ENCODE measurements at regions not wholly inside any gene's neighbourhood (a gene's known extent, or its start where the extent isn't known, plus 50 kb on each side); places are given as distances from the start of the nearest gene placed in this dataset.

DNA sequence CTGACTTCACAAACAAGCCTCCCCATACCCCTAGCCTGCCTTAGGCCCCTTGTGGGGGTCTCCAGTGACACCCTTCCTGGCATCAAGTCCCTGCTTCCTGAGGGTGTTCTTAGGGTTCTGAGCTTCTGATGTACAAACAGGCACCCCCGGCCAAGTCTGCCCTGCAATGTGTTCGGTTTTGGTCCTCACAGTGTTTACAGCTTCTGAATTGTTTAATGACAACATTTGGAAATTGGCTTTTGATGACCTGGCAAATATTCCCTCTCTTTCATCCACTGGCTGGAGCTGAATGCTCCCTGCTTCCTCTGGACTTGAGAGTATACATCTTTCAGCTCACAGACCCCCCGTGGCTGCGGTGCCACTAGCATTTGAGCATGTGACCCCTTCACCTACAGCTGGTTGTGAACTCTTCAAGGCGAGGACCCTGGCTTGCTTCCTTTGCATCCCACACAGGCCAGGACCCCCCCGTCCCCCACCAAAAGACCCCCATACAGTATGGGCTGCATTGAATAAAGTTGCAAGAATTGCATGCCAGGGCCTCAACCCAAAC, 180.8 kb downstream of the KATNIP start:
- Mint-ChIP-seq H3K27me3 (ENCODE audit: low read depth) (no peaks in the 10 kb centered on the region), H3K9me3 (peaks cover 7% of the 10 kb centered on the region; the same call in 1 of the 2 replicates), H3K4me1 (no peaks in the 10 kb centered on the region), H3K4me3 (no peak overlapping the region), H3K27ac (no peak overlapping the region), H3K36me3 (peaks cover 23% of the 10 kb centered on the region)
- ATAC-seq (no peak), DNase-seq (ENCODE audit: low spot score) (no peak)
- TF ChIP-seq CREB1 (CRISPR knock-in tag; IDR thresholded peaks at IDR 0.05) (no peak), SP1 (CRISPR knock-in tag; conservative IDR thresholded peaks at IDR 0.05) (no peak), ATF3 (CRISPR knock-in tag; conservative IDR thresholded peaks at IDR 0.05) (no peak), KAT7 (CRISPR knock-in tag; IDR thresholded peaks at IDR 0.05; ENCODE audit: borderline replicate concordance) (no peak), TEAD4 (CRISPR knock-in tag; IDR thresholded peaks at IDR 0.05) (no peak)
- TF ChIP-seq, protein P1, sequence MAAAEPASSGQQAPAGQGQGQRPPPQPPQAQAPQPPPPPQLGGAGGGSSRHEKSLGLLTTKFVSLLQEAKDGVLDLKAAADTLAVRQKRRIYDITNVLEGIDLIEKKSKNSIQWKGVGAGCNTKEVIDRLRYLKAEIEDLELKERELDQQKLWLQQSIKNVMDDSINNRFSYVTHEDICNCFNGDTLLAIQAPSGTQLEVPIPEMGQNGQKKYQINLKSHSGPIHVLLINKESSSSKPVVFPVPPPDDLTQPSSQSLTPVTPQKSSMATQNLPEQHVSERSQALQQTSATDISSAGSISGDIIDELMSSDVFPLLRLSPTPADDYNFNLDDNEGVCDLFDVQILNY (CRISPR knock-in tag; IDR thresholded peaks at IDR 0.05) = no peak
- TF ChIP-seq, protein P2, sequence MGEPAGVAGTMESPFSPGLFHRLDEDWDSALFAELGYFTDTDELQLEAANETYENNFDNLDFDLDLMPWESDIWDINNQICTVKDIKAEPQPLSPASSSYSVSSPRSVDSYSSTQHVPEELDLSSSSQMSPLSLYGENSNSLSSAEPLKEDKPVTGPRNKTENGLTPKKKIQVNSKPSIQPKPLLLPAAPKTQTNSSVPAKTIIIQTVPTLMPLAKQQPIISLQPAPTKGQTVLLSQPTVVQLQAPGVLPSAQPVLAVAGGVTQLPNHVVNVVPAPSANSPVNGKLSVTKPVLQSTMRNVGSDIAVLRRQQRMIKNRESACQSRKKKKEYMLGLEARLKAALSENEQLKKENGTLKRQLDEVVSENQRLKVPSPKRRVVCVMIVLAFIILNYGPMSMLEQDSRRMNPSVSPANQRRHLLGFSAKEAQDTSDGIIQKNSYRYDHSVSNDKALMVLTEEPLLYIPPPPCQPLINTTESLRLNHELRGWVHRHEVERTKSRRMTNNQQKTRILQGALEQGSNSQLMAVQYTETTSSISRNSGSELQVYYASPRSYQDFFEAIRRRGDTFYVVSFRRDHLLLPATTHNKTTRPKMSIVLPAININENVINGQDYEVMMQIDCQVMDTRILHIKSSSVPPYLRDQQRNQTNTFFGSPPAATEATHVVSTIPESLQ (CRISPR knock-in tag; IDR thresholded peaks at IDR 0.05) = no peak
- CTCF ChIA-PET = interaction anchor here (1.0 to 2.1 kb wide), 4 partner anchors 10 to 137 kb away, joined by 4 to 8 read pairs (median 5); no protein-coding TSS in a partner anchor
- POLR2A ChIA-PET = no interaction called here

GRCh38 chr16:27735031-27735430, 185.1 kb downstream of the KATNIP start:
- ChIA-PET CTCF (interaction anchor here (1.2 kb wide), 1 partner anchor 356 kb away, joined by 3 read pairs; no protein-coding TSS in a partner anchor), POLR2A (no interaction called here)
- peaks cover 4% of the 10 kb centered on the region for H3K36me3 Mint-ChIP-seq
- no peak for ATAC-seq
- no peak overlapping the region for H3K27ac Mint-ChIP-seq
- H3K9me3 Mint-ChIP-seq = no peaks in the 10 kb centered on the region
- no peaks in the 10 kb centered on the region for H3K27me3 Mint-ChIP-seq (ENCODE audit: low read depth)
- no peak for DNase-seq (ENCODE audit: low spot score)
- no peak overlapping the region for H3K4me3 Mint-ChIP-seq
- H3K4me1 Mint-ChIP-seq = no peaks in the 10 kb centered on the region
- TF ChIP-seq, protein P3, sequence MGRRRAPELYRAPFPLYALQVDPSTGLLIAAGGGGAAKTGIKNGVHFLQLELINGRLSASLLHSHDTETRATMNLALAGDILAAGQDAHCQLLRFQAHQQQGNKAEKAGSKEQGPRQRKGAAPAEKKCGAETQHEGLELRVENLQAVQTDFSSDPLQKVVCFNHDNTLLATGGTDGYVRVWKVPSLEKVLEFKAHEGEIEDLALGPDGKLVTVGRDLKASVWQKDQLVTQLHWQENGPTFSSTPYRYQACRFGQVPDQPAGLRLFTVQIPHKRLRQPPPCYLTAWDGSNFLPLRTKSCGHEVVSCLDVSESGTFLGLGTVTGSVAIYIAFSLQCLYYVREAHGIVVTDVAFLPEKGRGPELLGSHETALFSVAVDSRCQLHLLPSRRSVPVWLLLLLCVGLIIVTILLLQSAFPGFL (CRISPR knock-in tag; IDR thresholded peaks at IDR 0.05; ENCODE audit: borderline replicate concordance) = no peak
- TF ChIP-seq, protein P4, sequence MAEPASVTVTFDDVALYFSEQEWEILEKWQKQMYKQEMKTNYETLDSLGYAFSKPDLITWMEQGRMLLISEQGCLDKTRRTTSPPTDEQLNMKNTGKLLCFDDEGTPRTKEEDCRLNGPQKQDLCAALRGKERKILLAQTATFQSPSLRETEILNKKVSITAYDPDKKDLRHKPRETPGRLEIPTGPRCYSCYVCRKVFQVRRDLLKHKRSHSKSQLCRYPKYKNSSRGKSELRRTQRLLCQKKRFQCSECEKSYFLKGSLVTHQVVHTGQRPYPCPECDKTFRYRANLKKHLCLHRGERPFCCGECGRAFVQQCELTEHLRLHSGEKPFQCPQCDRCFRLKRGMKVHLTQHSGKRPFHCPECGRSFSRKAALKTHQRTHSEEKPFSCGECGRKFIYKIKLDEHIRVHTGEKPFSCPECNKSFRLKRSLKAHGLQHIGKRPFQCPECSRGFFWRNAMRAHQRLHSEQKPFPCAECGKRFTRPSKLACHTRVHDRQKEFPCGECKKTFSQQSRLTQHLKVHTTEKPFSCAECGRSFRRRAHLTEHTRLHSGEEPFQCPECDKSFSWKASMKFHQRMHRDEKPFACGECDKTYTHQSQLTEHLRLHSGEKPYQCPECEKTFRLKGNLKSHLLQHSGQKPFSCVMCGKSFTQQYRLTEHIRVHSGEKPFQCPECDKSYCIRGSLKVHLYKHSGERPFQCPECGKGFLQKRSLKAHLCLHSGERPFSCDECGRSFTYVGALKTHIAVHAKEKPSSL (CRISPR knock-in tag; conservative IDR thresholded peaks at IDR 0.05) = no peak
- TF ChIP-seq CBFB (CRISPR knock-in tag; IDR thresholded peaks at IDR 0.05; ENCODE audit: low read depth) = no peak
- no peak for TF ChIP-seq RORB (CRISPR knock-in tag; IDR thresholded peaks at IDR 0.05)
- TF ChIP-seq USF1 (CRISPR knock-in tag; IDR thresholded peaks at IDR 0.05) = no peak
- TF ChIP-seq, protein P5, sequence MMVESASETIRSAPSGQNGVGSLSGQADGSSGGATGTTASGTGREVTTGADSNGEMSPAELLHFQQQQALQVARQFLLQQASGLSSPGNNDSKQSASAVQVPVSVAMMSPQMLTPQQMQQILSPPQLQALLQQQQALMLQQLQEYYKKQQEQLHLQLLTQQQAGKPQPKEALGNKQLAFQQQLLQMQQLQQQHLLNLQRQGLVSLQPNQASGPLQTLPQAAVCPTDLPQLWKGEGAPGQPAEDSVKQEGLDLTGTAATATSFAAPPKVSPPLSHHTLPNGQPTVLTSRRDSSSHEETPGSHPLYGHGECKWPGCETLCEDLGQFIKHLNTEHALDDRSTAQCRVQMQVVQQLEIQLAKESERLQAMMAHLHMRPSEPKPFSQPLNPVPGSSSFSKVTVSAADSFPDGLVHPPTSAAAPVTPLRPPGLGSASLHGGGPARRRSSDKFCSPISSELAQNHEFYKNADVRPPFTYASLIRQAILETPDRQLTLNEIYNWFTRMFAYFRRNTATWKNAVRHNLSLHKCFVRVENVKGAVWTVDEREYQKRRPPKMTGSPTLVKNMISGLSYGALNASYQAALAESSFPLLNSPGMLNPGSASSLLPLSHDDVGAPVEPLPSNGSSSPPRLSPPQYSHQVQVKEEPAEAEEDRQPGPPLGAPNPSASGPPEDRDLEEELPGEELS (CRISPR knock-in tag; IDR thresholded peaks at IDR 0.05) = no peak
- TF ChIP-seq, protein P2 (CRISPR knock-in tag; IDR thresholded peaks at IDR 0.05) = no peak
- no peak for TF ChIP-seq ZBTB21 (CRISPR knock-in tag; IDR thresholded peaks at IDR 0.05; ENCODE audit: borderline replicate concordance)
- TF ChIP-seq TEAD1 (CRISPR knock-in tag; IDR thresholded peaks at IDR 0.05) = no peak
- TF ChIP-seq KAT7 (CRISPR knock-in tag; IDR thresholded peaks at IDR 0.05; ENCODE audit: borderline replicate concordance) = no peak

All from WTC11 (cell line).